ENCODE measurements at regions not wholly inside any gene's neighbourhood (a gene's known extent, or its start where the extent isn't known, plus 50 kb on each side); places are given as distances from the start of the nearest gene placed in this dataset.
A peak's percentile ranks its signal among the peaks of the same experiment; 100 is the strongest.

GRCh38 chr7:131183611-131184119 is 144.0 kb upstream of the MKLN1 start:
- DNase-seq (ENCODE audit: low read depth), result no peak

GRCh38 chr7:131186816-131187215 is 140.9 kb upstream of the MKLN1 start:
- DNase-seq (ENCODE audit: low read depth), result no peak

- DNase-seq (ENCODE audit: low read depth), result peak; percentile 99
Observed at GRCh38 chr7:131188367-131189339, 139.0 kb upstream of the MKLN1 start.

- DNase-seq (ENCODE audit: low read depth), result no peak
Observed at GRCh38 chr7:131189488-131189887, 138.2 kb upstream of the MKLN1 start.

GRCh38 chr7:131190146-131190545 is 137.5 kb upstream of the MKLN1 start:
- DNase-seq (ENCODE audit: low read depth), result no peak

GRCh38 chr7:131190581-131190980 is 137.1 kb upstream of the MKLN1 start:
- DNase-seq (ENCODE audit: low read depth), result no peak

GRCh38 chr7:131194070-131194865 is 133.4 kb upstream of the MKLN1 start:
- no peak for DNase-seq (ENCODE audit: low read depth)

GRCh38 chr7:131196803-131197202 is 130.9 kb upstream of the MKLN1 start:
- no peak for DNase-seq (ENCODE audit: low read depth)

- peak; percentile 62 for DNase-seq (ENCODE audit: low read depth)
Observed at GRCh38 chr7:131197920-131198615, 129.6 kb upstream of the MKLN1 start.

- no peak for DNase-seq (ENCODE audit: low read depth)
Observed at GRCh38 chr7:131202451-131202850, 125.2 kb upstream of the MKLN1 start.

- DNase-seq (ENCODE audit: low read depth), result no peak
Observed at GRCh38 chr7:131203291-131203976, 124.2 kb upstream of the MKLN1 start.

GRCh38 chr7:131208777-131209176 is 118.9 kb upstream of the MKLN1 start:
- no peak for DNase-seq (ENCODE audit: low read depth)

GRCh38 chr7:131210618-131211017 is 117.1 kb upstream of the MKLN1 start:
- no peak for DNase-seq (ENCODE audit: low read depth)

- DNase-seq (ENCODE audit: low read depth), result no peak
Observed at GRCh38 chr7:131211500-131211899, 116.2 kb upstream of the MKLN1 start.

- DNase-seq (ENCODE audit: low read depth), result no peak
Observed at GRCh38 chr7:131212114-131212513, 115.6 kb upstream of the MKLN1 start.

- DNase-seq (ENCODE audit: low read depth), result no peak
Observed at GRCh38 chr7:131218727-131219128, 108.9 kb upstream of the MKLN1 start.

- DNase-seq (ENCODE audit: low read depth), result no peak
Observed at GRCh38 chr7:131219312-131220041, 108.2 kb upstream of the MKLN1 start.

GRCh38 chr7:131221061-131221460 is 106.6 kb upstream of the MKLN1 start:
- DNase-seq (ENCODE audit: low read depth), result no peak

GRCh38 chr7:131222171-131222570 is 105.5 kb upstream of the MKLN1 start:
- DNase-seq (ENCODE audit: low read depth), result no peak

- no peak for DNase-seq (ENCODE audit: low read depth)
Observed at GRCh38 chr7:131223151-131223550, 104.5 kb upstream of the MKLN1 start.

- DNase-seq (ENCODE audit: low read depth), result no peak
Observed at GRCh38 chr7:131224996-131225395, 102.7 kb upstream of the MKLN1 start.
